Activated CD4-positive, alpha-beta T cell treated with anti-CD3 and anti-CD28 coated beads for 48 hours (primary cell): ENCODE measurements at regions not wholly inside any gene's neighbourhood (a gene's known extent, or its start where the extent isn't known, plus 50 kb on each side); places are given as distances from the start of the nearest gene placed in this dataset.

Source experiments
- DNase-seq: peaks from one replicate; pipeline ENCODE4 v3.0.0-alpha.2; 2020

DNA sequence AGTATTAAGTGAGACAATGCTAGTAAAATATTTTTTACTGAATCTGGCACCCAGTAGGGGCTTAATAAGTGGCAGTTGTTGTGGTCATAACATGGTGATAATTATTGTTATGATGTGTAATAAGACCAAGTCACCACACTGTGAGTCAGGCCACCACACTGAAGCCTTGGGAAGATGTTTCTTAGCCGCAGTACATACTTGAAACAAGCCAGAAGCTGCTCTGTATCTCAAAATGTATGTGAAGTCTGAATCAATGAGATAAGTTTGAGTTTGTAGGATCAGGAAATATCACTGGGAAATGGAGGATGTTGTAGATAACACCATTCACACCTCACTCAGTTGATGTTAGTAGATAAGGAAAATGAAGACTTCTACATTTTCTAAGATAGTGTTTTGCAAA lies 51.3 kb upstream of the PTPN3 start:
- DNase-seq, result no peak

GRCh38 chr9:109551651-109552050 lies 53.5 kb upstream of the PTPN3 start:
- DNase-seq, result no peak

- no peak for DNase-seq
These were observed 57.1 kb upstream of the PTPN3 start for GRCh38 chr9:109555215-109555614.

DNA sequence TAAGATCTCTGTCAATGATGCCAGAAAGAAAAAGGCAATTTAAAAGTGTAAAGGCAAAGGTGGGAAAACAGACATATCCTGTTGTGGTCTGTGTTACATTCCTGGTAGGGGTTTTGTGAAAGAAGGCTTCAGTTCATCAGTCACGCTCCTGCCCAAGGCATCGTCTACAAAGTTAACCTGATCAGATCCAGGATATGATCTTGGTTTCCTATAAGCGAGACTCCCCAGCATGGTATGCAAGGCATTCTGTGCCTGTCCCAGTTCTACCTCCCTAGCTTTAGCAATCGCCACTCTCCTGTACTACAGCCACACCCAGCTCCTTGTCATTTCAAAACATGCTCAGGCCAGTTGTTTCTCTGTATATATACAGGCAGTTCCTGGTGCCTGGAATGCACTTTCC lies 58.0 kb upstream of the PTPN3 start:
- no peak for DNase-seq

DNA sequence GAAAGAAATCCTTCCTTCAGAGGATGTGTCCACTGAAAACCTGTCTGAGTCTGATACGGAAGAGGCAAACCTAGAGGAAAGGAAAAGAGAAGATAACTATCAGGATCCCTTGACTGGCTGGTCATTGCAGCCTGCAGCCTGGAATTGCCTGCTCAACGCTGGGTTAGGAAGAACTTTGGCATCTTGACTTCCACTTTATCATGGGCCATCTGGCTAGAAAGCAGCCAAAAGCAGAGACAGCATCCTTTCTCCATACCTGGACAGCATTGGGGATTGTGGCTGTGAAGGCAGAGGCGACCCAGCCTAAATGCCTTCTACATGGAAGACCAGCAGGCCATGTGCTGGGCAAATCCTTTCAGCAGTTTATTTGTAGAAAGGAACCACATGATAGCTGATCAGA lies 58.7 kb upstream of the PTPN3 start:
- no peak for DNase-seq

GRCh38 chr9:109557481-109557880 lies 59.4 kb upstream of the PTPN3 start:
- no peak for DNase-seq

DNA sequence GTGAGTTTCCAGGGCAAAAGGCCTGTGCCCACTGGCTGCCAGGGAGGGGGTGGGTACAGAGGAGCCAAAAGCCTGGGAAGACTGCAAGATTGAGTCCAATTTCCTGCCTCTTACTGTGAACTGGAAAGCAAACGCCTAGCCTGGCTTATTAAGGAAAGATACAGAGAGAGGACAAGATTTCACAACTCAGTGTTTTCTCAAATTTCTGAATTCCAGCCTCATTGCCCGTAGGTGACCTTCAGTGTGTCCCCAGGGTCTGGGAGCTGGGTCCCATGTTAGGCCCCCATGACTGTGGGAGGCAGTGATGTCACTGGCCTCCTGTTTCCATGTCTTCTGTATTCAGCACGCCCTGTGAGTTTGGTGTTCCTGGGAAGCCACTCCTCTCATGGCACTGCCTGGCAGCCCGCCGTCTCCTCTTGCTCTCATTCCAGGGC lies 60.6 kb upstream of the PTPN3 start:
- no peak for DNase-seq

- DNase-seq, result no peak
These were observed 62.5 kb upstream of the PTPN3 start for GRCh38 chr9:109560470-109561132.

GRCh38 chr9:109561137-109561536 lies 63.0 kb upstream of the PTPN3 start:
- no peak for DNase-seq

DNA sequence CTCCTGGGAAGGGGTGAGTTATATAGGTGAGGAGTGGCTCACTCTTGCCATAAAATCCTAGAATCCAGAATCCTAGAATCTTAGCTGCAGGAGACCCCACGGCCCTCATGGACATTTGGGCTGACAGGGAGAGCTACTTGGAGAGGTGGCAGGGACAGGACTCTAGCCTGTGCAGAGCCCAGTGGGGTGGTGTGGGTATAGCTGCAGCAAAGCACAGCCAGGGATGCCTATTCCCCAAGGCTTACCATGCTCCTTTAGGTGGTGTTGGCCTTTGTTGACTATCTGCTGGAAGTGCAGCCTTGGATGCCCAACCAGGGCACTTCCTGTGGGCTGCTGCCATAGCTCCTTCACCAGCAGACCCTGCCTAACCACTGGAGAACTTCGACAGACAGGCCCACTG lies 70.0 kb upstream of the PTPN3 start:
- DNase-seq, result no peak

GRCh38 chr9:109568568-109569210 lies 70.6 kb upstream of the PTPN3 start:
- no peak for DNase-seq

- DNase-seq, result peak; percentile 25
These were observed 76.2 kb upstream of the PTPN3 start for GRCh38 chr9:109574061-109574882.

DNA sequence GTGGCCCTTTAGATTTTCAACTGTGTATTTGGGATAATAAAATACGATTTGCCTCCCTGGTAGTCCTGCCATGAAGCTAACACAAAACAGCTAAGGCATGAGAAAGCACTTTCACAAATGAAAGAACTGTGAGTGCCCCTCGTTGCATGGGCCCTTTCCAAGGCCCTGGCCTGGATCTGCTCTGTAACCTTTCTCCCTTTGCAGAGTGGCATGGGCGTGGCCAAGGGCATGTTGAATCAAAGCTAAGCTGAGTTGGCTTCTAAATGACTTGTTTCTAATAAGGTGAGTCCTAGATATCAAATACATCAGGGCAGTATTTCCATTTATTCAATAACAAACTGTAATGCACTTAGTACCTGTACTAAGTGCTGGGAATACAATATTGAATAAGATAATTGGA lies 78.7 kb upstream of the PTPN3 start:
- no peak for DNase-seq

- no peak for DNase-seq
These were observed 81.3 kb upstream of the PTPN3 start for GRCh38 chr9:109579191-109579948.

- DNase-seq, result no peak
These were observed 84.3 kb upstream of the PTPN3 start for GRCh38 chr9:109582386-109582785.

GRCh38 chr9:109584205-109584604 lies 86.1 kb upstream of the PTPN3 start:
- no peak for DNase-seq

DNA sequence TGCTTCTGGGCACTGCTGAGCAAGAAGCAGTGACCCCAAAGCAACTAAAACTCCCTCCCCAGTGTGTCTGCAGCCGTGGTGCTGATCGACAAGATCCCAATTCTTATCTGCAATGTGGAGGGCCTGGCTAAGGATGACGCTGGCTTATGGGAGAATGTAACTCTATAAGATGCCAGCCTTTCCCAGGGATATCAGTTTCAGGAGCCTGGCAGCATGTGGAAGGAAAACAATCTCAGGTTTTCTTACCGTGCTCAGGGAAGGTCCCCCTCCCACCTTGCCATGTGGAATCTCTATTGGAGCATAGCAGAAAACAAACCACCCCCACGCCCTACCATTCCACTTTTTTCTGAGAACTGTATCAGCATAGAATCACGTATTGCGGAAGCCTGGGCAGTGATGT lies 87.7 kb upstream of the PTPN3 start:
- DNase-seq, result no peak

DNA sequence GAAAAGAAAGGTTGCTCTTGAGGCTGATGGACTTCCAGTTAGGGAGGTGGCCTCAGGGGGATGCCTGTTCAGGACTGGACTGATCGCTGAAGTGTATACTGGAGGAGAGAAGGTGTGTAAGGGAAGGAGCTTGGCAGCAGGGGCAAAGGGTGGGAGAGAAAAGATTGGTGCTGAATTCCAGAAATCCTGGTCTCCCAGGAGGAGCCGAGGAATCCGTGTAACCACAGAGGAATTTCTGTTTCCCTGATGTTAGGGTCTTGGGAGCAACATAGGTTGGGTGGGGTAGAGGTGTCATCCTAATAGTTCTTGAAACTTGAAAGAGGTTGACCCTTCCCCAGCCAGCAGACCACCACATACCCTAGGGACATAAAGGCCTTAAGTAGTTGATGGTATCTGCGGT lies 88.9 kb upstream of the PTPN3 start:
- DNase-seq, result no peak

DNA sequence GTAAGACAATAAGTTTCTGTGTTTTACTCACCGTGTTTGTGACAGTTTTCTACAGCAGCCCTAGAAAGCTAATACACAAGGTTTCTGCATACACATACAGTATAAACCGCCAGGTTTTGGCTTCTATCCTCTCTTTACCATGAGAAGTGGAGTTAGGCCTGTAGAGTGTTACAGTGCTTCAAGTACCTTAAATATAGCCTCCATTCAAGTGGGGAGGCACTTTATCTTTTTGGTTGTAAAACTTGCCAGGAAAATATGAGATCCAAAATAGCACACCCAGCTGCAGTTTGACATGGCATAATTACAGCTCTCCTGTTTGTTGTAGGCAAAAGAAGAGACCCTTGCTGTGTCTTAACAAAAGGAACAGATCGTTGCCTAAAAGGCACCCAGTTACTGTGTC lies 90.3 kb upstream of the PTPN3 start:
- no peak for DNase-seq

DNA sequence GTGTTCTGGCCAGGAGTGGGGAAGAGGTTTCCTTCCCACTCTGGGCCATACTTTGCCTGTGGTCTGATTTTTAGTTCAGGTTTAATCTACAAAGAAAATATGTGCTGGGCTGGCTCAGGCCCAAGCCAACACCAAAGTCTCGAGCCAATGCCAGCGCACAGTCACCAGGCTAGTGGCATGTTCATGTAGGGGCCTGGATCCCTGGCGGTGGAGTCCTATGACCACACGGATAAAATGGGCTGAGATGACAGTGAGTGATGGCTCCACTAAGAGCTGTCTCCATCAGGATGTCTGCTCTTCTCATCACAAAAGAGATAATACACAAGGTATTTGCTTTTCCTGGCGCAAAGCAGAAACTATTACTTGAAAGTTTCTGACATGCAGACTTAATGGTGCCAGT lies 92.9 kb upstream of the PTPN3 start:
- DNase-seq, result no peak

- DNase-seq, result no peak
These were observed 93.6 kb upstream of the PTPN3 start for GRCh38 chr9:109591691-109592090.

DNA sequence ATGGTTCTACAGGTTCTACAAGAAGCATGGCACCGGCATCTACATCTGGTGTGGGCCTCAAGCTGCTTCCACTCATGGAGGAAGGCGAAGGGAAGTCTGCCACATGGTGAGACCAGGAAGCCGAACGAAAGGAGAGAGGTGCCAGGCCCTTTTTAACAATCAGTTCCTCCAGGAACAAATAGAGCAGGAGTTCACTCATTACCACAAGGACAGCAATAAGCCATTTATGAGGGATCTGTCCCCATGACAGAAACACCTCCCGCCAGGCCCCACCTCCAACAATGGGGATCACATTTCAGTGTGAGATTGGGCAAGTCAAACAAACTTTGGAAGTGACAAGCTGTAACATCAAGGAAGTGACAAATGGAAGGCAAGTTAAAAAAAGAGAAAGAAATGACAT lies 95.5 kb upstream of the PTPN3 start:
- DNase-seq, result no peak

- DNase-seq, result no peak
These were observed 99.4 kb upstream of the PTPN3 start for GRCh38 chr9:109597496-109597895.
